GDM1 (cell line): ENCODE measurements at regions not wholly inside any gene's neighbourhood (a gene's known extent, or its start where the extent isn't known, plus 50 kb on each side); places are given as distances from the start of the nearest gene placed in this dataset.
"Not testable (repeated sequence)": the region's sequence is repeated elsewhere in the genome, so short reads cannot be mapped to it uniquely, and the experiment has no call there.

Experiments
- DNase-seq: peaks from one replicate; lab custom pipeline; 2025; lab: John Stamatoyannopoulos, UW

DNA sequence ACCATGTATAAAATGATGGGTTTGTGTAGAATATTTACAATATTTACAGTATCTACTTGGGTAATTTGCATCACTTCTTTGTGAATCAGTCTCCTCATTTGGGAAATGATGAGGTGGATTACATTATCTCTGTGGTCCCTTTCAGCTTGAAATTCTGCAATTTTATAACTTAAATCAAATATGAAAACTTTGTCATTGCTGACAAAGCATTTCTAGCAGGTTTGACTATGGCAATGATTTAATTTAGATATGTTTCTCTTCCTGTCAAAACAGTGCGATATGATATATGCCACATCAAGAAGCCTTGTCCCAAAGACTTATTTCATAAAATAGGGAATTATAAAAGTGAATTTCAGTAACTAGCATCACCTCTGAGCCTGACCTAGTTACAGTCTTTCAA lies 315.8 kb upstream of the MEIS2 start:
- DNase-seq: no peak

GRCh38 chr15:37425541-37425940 lies 325.2 kb upstream of the MEIS2 start:
- DNase-seq: no peak

DNA sequence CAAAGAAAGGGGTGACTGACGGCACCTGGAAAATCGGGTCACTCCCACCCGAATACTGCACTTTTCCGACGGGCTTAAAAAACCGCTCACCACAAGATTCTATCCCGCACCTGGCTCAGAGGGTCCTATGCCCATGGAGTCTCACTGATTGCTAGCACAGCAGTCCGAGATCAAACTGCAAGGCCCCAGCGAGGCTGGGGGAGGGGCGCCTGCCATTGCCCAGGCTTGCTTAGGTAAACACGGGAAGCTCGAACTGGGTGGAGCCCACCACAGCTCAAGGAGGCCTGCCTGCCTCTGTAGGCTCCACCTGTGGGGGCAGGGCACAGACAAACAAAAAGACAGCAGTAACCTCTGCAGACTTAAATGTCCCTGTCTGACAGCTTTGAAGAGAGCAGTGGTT lies 327.0 kb upstream of the MEIS2 start:
- DNase-seq: not testable (repeated sequence)

- no peak for DNase-seq
Observed at GRCh38 chr15:37446921-37447320, 346.6 kb upstream of the MEIS2 start.

- no peak for DNase-seq
Observed at GRCh38 chr15:37452498-37452897, 352.1 kb upstream of the MEIS2 start.

- no peak for DNase-seq
Observed at GRCh38 chr15:37480482-37480881, 380.1 kb upstream of the MEIS2 start.

- DNase-seq: no peak
Observed at GRCh38 chr15:37481126-37481525, 380.8 kb upstream of the MEIS2 start.

DNA sequence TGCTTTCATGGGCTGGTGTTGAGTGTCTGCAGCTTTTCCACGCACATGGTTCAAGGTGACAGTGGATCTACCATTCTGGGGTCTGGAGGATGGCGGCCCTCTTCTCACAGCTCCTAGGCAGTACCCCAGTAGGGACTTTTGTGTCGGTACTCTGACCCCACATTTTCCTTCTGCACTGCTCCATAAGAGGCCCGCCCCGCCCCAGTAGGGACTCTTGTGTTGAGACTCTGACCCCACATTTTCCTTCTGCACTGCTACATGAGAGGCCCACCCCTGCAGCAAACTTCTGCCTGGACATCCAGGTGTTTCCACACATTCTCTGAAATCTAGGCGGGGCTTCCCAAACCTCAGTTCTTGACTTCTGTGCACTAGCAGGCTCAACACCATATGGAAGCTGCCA lies 383.4 kb upstream of the MEIS2 start:
- no peak for DNase-seq

DNA sequence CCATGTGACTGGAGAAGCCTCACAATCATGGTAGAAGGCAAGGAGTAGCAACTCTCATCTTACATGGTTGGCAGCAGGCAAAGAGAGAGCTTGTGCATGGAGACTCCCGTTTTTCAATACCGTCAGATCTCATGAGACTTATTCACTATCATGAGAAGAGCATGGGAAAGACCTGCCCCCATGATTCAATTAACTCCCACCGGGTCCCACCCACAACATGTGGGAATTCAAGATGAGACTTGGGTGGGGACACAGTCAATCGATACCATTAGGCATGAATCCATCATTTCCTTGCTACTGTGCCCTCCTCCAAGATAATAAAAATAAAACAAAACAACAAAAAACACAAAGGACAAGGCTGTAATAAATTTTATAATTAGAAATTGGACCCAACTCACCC lies 384.7 kb upstream of the MEIS2 start:
- no peak for DNase-seq

- DNase-seq: no peak
Observed at GRCh38 chr15:37490707-37491106, 390.4 kb upstream of the MEIS2 start.

DNA sequence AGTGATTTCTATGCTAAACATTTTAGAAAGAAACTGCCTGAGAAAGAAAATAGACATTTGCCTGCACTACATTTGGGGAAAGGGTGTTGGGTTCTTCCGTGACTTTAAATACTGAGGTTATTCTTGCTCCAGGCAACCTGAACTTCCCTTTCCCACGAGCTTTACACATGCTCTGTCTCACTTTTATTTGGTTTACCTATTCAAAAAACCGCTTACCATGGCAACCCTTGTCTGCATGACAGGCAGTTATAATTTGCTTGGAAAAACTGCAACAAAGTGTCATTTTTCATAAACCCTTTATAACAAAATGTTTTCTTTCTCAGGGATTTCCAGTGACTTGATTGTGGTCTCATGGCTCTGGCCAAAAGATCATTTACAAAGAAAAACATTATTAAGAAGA lies 416.3 kb upstream of the MEIS2 start:
- no peak for DNase-seq

DNA sequence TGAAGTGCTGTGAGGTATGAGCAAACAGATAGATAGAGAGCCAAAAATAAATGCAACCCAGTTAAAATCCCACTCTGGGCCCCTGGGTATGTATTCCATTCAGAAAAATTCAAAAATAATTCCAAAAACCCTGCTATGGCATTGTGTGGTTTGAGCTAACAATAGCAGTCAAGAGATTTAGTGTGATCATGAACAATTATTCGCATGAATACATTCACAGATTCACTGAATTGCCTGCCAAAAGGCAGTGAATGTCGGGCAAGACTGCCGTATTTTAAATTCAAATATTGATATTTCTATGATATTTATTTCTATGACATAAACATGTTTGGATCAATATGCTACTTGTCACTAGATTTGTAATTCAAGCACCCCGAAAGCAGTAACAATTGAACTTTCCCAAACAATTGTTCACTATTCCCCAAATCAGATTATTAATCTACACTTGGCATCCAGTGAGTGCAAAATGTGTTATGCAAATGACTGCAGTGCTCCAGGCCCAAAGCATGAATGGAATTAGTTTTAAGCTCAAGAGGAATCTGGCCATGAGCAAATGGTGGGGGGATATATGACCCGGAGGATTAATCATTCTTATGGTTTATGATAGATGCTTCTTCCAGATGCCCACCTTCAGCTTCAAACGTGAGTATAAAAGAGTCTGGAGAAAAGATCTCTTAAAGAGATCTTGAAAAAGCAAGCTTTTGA lies 417.0 kb upstream of the MEIS2 start:
- no peak for DNase-seq

GRCh38 chr15:37518436-37518835 lies 416.0 kb upstream of the TMCO5A start:
- DNase-seq: no peak

DNA sequence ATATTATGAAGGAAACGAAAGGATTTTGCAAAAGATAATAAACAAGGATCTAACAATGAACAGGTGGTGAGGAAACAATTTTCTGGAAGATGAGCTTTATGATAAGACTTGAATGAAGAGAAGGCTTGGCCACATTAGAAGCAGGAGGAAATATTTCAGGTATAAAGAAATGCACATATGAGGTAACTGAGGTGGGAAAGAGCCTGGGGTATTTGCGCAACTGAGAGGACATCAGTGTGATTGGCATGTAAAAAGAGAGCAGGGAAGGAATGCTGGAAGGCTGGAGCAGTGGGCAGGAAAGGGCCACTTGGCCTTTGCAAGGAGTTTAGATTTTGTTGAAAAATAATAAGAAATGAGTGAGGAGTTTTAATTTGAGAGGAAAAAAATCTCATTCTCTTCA lies 414.4 kb upstream of the TMCO5A start:
- no peak for DNase-seq

GRCh38 chr15:37520882-37521281 lies 413.6 kb upstream of the TMCO5A start:
- no peak for DNase-seq

DNA sequence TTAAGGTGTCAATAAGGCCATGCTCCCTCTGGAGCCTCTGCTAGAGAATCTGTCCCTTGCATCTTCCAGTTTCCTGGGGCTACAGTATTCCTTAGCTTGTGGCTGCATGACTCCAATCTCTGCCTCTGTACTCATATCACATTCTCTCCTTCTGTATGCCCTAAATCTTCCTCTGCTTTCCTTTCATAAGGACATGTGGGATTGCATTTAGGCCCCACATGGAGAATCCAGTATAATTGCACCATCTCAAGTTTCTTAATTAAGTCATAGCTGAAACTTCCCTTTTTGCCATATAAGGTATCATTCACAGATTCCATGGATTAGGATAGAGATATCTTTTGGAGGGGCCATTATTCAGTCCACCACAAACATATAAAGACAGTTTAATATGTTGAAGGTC lies 409.8 kb upstream of the TMCO5A start:
- no peak for DNase-seq

- DNase-seq: no peak
Observed at GRCh38 chr15:37528432-37528831, 406.0 kb upstream of the TMCO5A start.

DNA sequence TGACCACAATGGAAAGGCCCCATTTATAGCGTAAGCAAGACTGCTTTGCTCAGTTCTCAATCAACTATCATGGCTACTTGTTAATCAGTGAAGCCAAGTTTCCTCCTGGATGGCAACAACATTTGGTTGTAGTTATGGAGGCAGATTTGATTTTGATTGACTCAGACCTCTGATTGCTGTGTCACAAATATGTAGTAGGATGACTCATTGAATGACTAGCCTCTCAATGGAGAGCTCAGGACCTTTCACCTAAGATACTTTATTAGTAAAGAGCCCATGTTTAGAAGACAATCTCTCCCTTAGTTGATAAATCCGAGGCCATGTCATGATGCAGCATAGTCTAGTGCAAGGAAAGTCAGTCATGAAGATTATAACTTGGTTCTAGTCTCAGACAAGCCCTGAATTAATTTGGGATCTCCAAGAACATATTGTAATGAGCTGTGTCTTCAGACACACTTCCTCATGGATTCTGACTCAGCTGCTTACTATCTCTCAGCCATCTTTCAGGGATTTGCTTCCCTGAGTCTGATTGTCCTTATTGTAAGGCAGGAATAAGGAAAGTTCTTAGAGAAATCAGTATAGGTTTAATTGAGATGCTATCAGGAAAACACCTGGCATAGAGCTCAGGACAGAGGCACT lies 397.4 kb upstream of the TMCO5A start:
- no peak for DNase-seq

DNA sequence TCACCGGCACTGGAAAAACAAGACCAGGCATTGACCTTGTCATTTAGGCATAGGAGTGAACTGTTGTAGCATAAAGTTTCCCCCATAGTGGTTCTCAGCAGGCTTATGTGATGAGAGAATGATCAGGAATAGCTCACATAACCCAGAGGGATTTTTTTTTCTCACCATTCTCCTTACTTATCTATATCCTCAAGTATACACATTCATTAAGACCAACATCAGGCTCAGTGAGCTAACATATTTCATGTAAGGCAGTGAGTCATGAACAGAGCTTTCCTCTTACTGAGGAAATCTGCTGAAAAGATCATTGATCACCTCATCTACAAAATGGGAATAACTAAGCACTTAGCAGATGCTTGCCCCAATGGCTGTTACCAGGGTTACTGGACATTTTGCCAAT lies 396.6 kb upstream of the TMCO5A start:
- DNase-seq: no peak

GRCh38 chr15:37548116-37548515 lies 386.3 kb upstream of the TMCO5A start:
- no peak for DNase-seq

- no peak for DNase-seq
Observed at GRCh38 chr15:37550360-37551024, 383.9 kb upstream of the TMCO5A start.

DNA sequence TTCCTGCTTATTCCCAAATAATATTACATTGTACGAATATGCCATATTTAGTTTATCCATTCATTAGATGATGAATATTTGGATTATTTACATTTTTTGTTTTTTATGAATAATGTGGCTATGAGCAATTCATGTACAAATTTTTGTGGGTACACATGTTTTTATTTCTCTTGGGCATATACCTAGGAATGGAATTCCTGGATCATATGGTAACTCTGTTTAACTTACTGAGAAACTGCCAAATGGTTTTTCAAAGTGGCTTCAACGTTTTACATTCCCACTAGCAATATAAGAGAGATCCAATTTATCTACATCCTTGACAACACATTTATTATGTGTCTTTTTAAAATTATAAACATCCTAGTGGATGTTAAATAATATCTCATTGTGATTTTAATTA lies 362.0 kb upstream of the TMCO5A start:
- no peak for DNase-seq

DNA sequence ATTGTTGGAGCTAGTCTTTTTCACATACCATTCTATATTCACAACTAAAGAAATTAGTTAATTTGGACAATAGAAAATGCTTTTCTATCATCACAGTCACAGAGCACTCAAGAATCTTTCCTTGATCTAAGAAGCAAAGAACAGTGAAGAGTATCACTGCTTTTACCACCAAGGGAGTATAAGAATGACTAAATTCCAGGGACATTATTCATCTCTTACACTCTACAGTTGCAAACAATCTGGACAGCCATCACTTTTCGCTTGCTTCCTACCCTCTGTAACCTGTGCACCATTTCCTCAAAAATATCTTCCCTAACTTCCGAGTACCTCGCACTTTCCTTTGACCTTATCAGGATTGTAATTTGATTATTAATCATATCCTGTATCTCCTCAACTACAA lies 359.5 kb upstream of the TMCO5A start:
- no peak for DNase-seq

DNA sequence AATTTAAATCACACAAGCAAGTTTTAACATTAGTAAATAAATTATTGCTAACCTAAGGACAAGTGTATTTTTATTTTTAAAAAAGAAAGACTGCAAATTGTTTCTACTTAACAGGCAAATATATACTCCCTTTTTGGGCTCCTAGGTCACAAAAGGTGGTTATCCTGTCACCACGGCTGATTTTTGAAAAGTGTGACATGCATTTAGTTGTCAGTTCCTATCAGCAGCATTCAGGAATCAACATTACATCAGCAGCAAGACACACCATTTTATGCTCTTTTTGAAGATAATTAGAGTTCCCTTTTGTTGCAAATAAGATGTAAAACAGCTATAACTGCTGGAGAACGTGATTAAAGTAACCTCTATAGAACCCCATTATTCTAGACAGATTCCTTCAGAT lies 357.5 kb upstream of the TMCO5A start:
- DNase-seq: no peak
